ENCODE measurements at regions not wholly inside any gene's neighbourhood (a gene's known extent, or its start where the extent isn't known, plus 50 kb on each side); places are given as distances from the start of the nearest gene placed in this dataset.

DNA sequence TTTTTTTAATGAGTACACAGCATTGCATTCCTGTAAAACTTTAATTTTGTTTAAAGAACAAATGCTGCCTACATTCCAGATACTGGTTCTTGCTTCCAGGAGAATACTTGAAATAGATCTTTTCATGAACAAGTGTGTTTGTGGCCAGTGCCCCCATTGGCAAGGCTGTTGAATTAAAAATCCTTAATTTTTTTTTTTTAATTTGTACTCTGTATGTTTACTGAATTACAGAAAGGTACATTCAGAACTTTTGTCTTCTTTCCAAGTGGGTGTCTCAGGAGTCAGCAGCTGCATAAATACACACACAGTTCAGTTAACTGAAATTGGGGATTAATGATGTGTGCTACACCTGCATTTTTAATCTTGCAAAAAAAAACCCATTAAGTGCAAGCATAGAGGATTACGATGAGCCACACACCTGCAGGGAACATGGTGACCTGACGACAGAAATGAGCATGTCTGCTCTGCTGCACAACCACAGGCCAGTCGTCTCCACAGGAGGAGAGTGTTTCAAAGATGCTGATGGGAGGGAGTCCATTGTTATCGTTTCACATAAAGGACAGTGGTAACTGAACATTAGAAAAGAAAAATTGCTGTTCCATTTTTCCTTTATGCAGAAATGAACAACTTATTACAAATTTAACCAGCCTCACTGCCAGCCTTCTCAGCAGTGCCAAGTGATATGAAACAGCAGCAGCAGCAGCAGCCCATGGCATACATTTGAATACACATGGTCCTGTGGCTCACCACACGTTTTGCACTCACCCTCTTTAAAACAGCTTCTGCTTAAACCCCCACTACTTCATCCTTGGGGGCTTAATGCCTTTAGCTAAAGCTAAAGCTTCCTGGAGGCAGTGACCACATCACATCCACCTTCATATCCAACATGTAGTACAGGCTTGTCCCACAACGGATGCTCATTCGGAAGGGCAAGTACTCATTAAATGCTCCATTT lies 72.3 kb upstream of the RFC3 start:
- TF ChIP-seq CTCF (conservative IDR thresholded peaks at IDR 0.05; ENCODE audit: low read depth, low read length), result no peak
- TF ChIP-seq EZH2 (IDR thresholded peaks at IDR 0.05; ENCODE audit: borderline replicate concordance, low read depth, low read length, poor library complexity, severe bottlenecking), result no peak
